HG03354 (cell line): ENCODE measurements at regions not wholly inside any gene's neighbourhood (a gene's known extent, or its start where the extent isn't known, plus 50 kb on each side); places are given as distances from the start of the nearest gene placed in this dataset.

Experiments
- ATAC-seq: cut with Tn5 transposase; IDR thresholded peaks from one replicate; pipeline ENCODE4 v1.9.1; 2021; ENCODE audit warnings: mild to moderate bottlenecking; ENCODE audit not compliant: unreplicated experiment, poor library complexity, severe bottlenecking

DNA sequence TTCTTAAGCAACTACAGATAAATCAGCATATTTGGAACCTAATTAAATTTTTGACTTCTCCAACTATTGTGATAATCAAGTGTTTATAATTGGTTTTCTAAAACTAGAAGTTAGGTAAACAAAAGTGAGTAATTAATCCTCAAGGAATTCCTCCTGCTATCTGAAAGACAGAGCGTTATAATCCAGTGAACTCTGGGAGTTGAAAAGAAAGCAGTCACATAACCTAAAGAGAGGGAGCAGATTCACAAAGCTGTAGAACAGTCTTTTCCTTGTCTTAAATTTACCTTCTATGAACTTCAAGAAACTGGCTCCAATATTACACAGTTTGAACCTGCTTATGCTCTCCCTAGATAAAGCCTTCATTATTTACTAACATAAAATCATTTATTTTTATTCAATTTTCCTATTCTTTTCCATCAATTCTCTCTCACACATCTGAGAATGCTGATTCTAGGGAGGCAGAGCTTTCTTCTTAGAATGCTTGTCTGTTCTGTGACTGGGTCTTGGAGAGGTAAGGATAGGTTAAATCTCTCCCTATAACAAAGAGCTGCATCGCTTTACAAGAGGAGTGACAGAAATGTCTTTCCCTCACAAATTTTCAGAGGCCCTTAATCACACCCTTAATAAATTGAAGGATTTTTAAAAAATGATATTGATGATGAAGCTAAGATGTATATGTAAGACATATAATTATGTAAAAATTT, 132.8 kb downstream of the TUSC7 start:
- ATAC-seq, result no peak

GRCh38 chr3:116848248-116848829, 138.8 kb downstream of the TUSC7 start:
- no peak for ATAC-seq

GRCh38 chr3:116849261-116849688, 139.7 kb downstream of the TUSC7 start:
- no peak for ATAC-seq

DNA sequence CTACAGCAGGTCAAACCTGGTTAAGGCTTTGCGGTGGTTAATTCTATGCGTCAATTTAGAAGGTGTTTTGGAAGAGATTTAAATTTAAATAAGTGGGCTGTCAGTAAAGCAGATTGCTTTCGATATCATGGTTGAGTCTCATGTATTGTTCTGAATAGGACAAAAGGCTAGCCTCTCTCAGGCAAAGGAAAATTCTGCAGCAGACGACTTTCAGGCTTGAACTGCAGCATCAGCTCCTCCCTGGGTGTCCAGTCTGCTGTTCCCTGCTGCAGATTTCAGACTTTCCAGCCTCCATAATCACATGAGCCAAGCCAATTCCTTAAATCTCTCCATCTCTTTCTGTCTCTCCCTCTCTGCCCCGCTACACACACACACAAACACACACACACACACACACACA, 143.2 kb downstream of the TUSC7 start:
- ATAC-seq, result no peak

DNA sequence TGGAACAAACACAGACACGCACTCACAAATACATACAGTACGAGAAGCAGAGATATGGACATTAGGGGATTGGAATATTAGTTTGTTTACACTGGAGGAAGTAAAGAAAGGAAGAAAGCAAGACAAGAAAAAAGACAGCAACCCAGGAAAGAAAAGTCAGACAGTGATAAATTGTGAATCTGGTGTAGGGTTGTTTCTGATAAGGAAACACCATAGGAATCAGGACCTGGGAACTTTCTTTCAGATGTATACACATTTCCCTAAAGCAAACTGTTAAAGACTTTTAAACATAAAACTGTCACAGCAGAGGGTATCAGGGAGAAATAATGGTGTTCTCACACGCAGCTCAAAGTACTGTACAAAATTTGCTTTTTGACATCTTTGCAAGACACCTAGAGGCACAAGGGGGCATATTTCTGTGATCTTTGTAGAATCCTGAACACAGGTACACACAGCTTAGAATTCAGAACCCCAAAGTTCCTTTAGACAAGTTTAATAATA, 153.7 kb downstream of the TUSC7 start:
- ATAC-seq, result no peak

DNA sequence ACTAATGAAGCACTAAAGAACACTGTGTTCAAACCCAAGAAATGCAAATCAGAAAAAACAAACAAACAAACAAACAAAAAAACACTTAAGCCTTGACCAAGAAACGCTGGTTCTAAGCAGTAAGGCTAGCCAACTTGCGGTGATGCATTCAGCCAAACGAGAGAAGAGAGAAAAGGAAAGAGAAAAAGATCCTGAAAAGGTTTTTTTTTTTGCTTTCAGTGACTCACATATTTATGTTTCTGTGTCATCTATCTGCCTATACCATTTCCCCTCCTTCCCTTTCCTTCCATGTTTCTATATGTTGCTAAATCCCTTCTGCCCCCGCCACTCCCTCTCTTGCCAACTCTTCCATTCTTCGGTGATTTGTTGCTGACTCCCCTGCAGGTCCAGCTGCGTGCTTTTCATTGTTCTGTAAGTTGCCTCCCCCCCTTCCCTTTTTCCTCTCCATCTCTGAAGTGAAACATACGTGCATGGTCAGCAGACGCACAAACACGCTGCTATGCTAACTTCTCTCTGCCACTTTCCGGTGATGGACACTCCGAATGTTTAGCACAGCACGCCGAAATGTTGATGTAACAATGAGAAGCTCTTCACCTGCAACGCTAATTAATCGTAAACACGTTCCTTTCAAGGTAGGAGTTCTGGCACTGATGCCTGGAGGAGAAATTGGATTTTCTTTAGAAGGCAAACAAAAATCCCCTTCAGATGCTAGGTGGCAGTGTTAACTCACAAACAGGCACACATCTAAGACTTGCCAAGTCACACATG, 154.4 kb downstream of the TUSC7 start:
- no peak for ATAC-seq

- ATAC-seq, result no peak
Observed at GRCh38 chr3:116864590-116864927, 155.0 kb downstream of the TUSC7 start.

- ATAC-seq, result no peak
Observed at GRCh38 chr3:116870379-116870778, 160.8 kb downstream of the TUSC7 start.

- ATAC-seq, result no peak
Observed at GRCh38 chr3:116871905-116872304, 162.3 kb downstream of the TUSC7 start.

GRCh38 chr3:116872688-116873087, 163.1 kb downstream of the TUSC7 start:
- ATAC-seq, result no peak

GRCh38 chr3:116873142-116873541, 163.6 kb downstream of the TUSC7 start:
- no peak for ATAC-seq

DNA sequence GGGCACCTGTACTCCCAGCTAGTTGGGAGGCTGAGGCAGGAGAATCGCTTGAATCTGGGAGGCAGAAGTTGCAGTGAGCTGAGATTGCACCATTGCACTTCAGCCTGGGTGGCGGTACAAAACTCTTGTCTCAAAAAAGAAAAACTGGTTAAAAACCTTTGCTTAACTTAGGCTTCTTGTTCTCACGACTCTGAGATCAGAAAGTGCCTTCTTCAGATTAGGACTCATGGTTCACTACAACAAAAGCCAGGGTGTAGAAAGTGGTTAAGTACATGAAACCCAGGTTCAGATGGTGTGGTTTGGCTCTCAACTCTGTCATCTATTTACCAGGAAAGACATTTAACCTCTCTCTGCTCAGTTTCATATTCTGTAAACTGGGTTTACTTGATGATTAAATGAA, 168.4 kb downstream of the TUSC7 start:
- no peak for ATAC-seq

DNA sequence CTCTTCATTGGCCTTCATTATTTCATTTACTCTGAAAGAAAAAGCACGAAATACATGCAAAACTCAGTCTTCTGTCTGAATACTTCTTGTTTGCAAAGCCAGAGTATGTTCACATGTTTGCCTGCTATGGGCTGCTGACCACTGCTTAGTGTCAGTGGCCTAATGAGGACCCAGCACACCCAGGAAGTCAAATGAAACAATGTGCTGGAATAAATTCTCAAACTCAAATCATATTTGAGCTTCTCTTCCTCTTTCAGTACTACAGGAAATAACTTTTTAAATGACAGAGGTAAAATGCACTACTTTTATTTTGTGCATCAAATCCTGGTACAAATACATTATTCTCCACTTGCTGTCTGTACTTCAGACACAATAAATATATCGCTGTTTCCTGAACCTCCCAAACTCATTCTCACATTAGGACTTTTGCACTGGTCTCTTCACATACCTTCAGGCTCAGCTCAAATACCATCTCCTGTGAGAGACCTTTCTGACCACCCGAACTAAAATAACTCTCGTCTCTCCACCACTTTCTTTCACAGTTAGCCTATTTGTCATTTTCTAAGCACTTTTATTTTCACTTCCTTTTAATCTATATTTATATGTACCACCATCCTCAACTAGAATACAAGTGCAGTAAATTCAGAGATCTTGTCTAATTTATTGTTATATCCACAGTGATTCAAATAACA, 176.8 kb downstream of the TUSC7 start:
- ATAC-seq, result peak; percentile 87

- no peak for ATAC-seq
Observed at GRCh38 chr3:116896116-116896515, 186.5 kb downstream of the TUSC7 start.

- no peak for ATAC-seq
Observed at GRCh38 chr3:116897382-116897781, 187.8 kb downstream of the TUSC7 start.

GRCh38 chr3:116899253-116899652, 189.7 kb downstream of the TUSC7 start:
- no peak for ATAC-seq

GRCh38 chr3:116905334-116905733, 195.8 kb downstream of the TUSC7 start:
- ATAC-seq, result no peak

DNA sequence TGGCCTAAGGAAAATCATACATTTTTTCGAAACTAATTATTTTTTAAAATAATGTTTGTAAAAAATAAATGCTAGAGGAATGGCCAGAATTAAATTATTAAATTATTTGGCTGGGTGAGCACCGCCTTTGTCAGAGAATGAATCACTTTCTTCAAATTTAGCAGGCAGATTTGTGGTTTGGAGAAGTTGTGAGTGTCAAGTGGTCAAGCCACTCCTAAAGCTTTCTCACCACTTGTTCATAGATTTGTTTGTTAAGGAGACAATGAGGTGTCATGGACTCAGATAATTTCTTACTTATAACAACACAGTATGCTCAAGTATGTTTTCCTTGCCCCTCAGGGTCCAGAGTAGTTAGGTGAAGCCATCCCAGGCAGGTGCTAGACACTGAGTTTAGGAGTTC, 196.2 kb downstream of the TUSC7 start:
- ATAC-seq, result no peak

DNA sequence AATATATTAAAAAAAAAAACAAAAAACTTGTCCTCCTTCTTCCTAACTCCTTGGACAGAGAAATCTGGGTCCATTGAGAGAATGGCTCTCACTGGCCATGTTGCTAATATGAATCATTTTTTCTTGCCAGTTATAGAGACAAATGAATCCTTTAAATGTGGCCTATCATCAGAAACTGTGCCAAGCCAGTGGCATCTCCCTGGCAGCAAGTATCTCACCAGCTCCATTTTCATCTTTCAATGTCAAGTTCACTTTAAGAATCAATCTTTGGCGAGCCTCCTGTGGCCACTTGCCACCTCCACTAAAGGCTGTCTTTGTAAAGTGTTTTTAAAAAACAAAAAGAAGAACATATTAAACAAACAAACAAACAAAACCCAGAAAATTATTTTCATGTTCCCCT, 202.5 kb downstream of the TUSC7 start:
- no peak for ATAC-seq

DNA sequence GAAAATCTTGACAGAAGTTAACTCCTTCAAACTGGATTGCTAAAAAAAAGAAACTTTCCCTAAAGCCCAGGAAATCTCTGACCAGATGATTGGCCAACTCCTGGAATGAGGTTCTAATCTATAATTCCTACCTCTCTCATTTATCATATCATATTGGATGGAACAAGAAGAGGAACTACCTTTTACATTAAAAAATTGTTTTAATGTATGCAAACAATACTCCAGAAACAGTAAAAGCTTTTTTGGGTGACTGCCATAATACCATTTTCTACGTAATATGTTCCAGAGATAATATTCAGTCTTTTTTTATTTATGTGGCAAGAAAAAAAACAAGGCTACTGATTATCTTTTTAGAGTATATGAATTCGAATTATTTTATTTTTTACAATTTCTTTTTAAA, 204.4 kb downstream of the TUSC7 start:
- ATAC-seq, result no peak
